Uterus (tissue), 3 donors: ENCODE measurements at regions not wholly inside any gene's neighbourhood (a gene's known extent, or its start where the extent isn't known, plus 50 kb on each side); places are given as distances from the start of the nearest gene placed in this dataset.

ENCODE experiments used
- DNase-seq, 2 donors: peaks; one replicate each; pipeline ENCODE4 v3.0.0-alpha.2; 2019 to 2020
- H3K27ac ChIP-seq, 2 donors: fragments of 200-600 bp; sonication (generic); 1 replicate in 1 of 2; 2 replicates in 1 of 2; pipeline ENCODE4 v1.5.1; 2016 to 2018
- H3K27me3 ChIP-seq, 2 donors: fragments of 200-600 bp; sonication (generic); one replicate each; pipeline ENCODE4 v1.5.1; 2018 to 2019; ENCODE audit warnings: control low read depth in 1 of 2
- H3K36me3 ChIP-seq, 2 donors: fragments of 200-600 bp; sonication (generic); one replicate each; pipeline ENCODE4 v1.5.1; 2019; ENCODE audit warnings: control low read depth in 1 of 2
- H3K4me1 ChIP-seq, 2 donors: fragments of 200-600 bp; sonication (generic); one replicate each; pipeline ENCODE4 v1.5.1; 2018 to 2019; ENCODE audit warnings: control low read depth in 1 of 2
- H3K4me3 ChIP-seq, 2 donors: fragments of 200-600 bp; sonication (generic); 1 replicate in 1 of 2; 2 replicates in 1 of 2; pipeline ENCODE4 v1.5.1; 2018 to 2019; ENCODE audit warnings: mild to moderate bottlenecking in 1 of 2
- H3K9me3 ChIP-seq, 2 donors: fragments of 200-600 bp; sonication (generic); one replicate each; pipeline ENCODE4 v1.5.1; 2019; ENCODE audit warnings: control low read depth in 1 of 2
- CTCF ChIP-seq, 4 experiments: fragments of 200-600 bp in 2 of 4; fragments of 450-650 bp in 2 of 4; sonication (generic) in 2 of 4; IDR thresholded peaks; one replicate each; pipeline ENCODE4 v1.5.1; 2016 to 2019; ENCODE audit warnings: antibody characterized with exemption in 4 of 4, mild to moderate bottlenecking in 2 of 4, moderate library complexity in 1 of 4
- POLR2A ChIP-seq, 2 donors: fragments of 450-650 bp; IDR thresholded peaks; one replicate each; pipeline ENCODE4 v1.6.1; 2016; ENCODE audit warnings: antibody characterized with exemption in 2 of 2, mild to moderate bottlenecking in 1 of 2, moderate library complexity in 1 of 2
- intact Hi-C: fragments of 100-400 bp; cut with DNase I; formaldehyde crosslinking; loops from one replicate; pipeline ENCODE4 v1.15.1; 2023; ENCODE audit warnings: low total_unique reads
- donor health status: DM: yes; HTN: yes; CAD: no.

GRCh38 chr4:160373911-160374310 is 1271.0 kb downstream of the RAPGEF2 start:
- no peak for DNase-seq
- H3K27ac ChIP-seq, result no peak overlapping the region
- no peak overlapping the region for H3K4me3 ChIP-seq
- no peak for TF ChIP-seq CTCF (IDR thresholded peaks at IDR 0.05)
- TF ChIP-seq POLR2A (IDR thresholded peaks at IDR 0.05), result no peak
- no peaks in the 10 kb centered on the region for H3K27me3 ChIP-seq
- H3K4me1 ChIP-seq, result no peaks in the 10 kb centered on the region
- H3K9me3 ChIP-seq, result no peaks in the 10 kb centered on the region
- intact Hi-C loops, result no loop called here
- no peaks in the 10 kb centered on the region for H3K36me3 ChIP-seq

- Histone ChIP-seq H3K27me3 (no peaks in the 10 kb centered on the region), H3K4me1 (no peaks in the 10 kb centered on the region), H3K27ac (no peak overlapping the region), H3K36me3 (no peaks in the 10 kb centered on the region), H3K4me3 (no peak overlapping the region), H3K9me3 (no peaks in the 10 kb centered on the region)
- no peak for DNase-seq
- intact Hi-C loops, result no loop called here
- TF ChIP-seq POLR2A (IDR thresholded peaks at IDR 0.05), result no peak
- no peak for TF ChIP-seq CTCF (IDR thresholded peaks at IDR 0.05)
These were observed 1273.0 kb downstream of the RAPGEF2 start for GRCh38 chr4:160375772-160376452.

GRCh38 chr4:160386846-160387245 is 1284.0 kb downstream of the RAPGEF2 start:
- no peaks in the 10 kb centered on the region for H3K4me1 ChIP-seq
- TF ChIP-seq CTCF (IDR thresholded peaks at IDR 0.05) (no peak), POLR2A (IDR thresholded peaks at IDR 0.05) (no peak)
- H3K4me3 ChIP-seq, result no peak overlapping the region
- H3K36me3 ChIP-seq, result no peaks in the 10 kb centered on the region
- intact Hi-C loops, result no loop called here
- no peak overlapping the region for H3K27ac ChIP-seq
- no peaks in the 10 kb centered on the region for H3K27me3 ChIP-seq
- no peaks in the 10 kb centered on the region for H3K9me3 ChIP-seq
- DNase-seq, result no peak

GRCh38 chr4:160399826-160400225 is 1296.9 kb downstream of the RAPGEF2 start:
- Histone ChIP-seq H3K4me3 (no peak overlapping the region), H3K4me1 (no peaks in the 10 kb centered on the region), H3K27ac (no peak overlapping the region), H3K27me3 (no peaks in the 10 kb centered on the region), H3K36me3 (no peaks in the 10 kb centered on the region), H3K9me3 (no peaks in the 10 kb centered on the region)
- intact Hi-C loops, result no loop called here
- DNase-seq, result no peak
- no peak for TF ChIP-seq POLR2A (IDR thresholded peaks at IDR 0.05)
- no peak for TF ChIP-seq CTCF (IDR thresholded peaks at IDR 0.05)

GRCh38 chr4:160403081-160403480 is 1300.2 kb downstream of the RAPGEF2 start:
- TF ChIP-seq POLR2A (IDR thresholded peaks at IDR 0.05), result no peak
- TF ChIP-seq CTCF (IDR thresholded peaks at IDR 0.05), result no peak
- Histone ChIP-seq H3K27me3 (no peaks in the 10 kb centered on the region), H3K27ac (no peak overlapping the region), H3K4me3 (no peak overlapping the region), H3K4me1 (no peaks in the 10 kb centered on the region), H3K36me3 (no peaks in the 10 kb centered on the region), H3K9me3 (no peaks in the 10 kb centered on the region)
- DNase-seq, result no peak
- intact Hi-C loops, result no loop called here
